PC-3 (cell line): ENCODE measurements at regions not wholly inside any gene's neighbourhood (a gene's known extent, or its start where the extent isn't known, plus 50 kb on each side); places are given as distances from the start of the nearest gene placed in this dataset.

Experiments used
- ATAC-seq: fragments of 200-7000 bp; cut with Tn5 transposase; 2 replicates; pipeline ENCODE4 v1.9.1; 2020; ENCODE audit warnings: mild to moderate bottlenecking, moderate library complexity
- BruUV-seq: library from RNA; stranded (reverse); fragments of 400-500 nt; replicated peaks from 2 replicates; lab custom pipeline; 2021; lab: Mats Ljungman, UMichigan
- CTCF ChIA-PET: fragments of 300-600 bp; sonication (Branson Sonifier 250); formaldehyde crosslinking; loops from one replicate; lab custom pipeline; 2022; ENCODE audit warnings: antibody characterized with exemption; lab: Charles Lee
- POLR2A ChIA-PET: fragments of 300-600 bp; sonication (Branson Sonifier 250); formaldehyde crosslinking; loops from one replicate; lab custom pipeline; 2022; ENCODE audit warnings: antibody characterized with exemption; ENCODE audit not compliant: unreplicated experiment; lab: Charles Lee
- DNase-seq: peaks from one replicate; pipeline ENCODE4 v3.0.0-alpha.2; 2015
- H2AFZ ChIP-seq: fragments of 300-600 bp; sonication (generic); 2 replicates; pipeline ENCODE4 v1.6.0; 2016; ENCODE audit warnings: antibody characterized with exemption, low read length
- H3F3A ChIP-seq: fragments of 300-600 bp; sonication (generic); one replicate; pipeline ENCODE4 v1.6.0; 2017; ENCODE audit warnings: antibody characterized with exemption, low read length, control low read depth, mild to moderate bottlenecking; ENCODE audit not compliant: unreplicated experiment
- H3K27ac ChIP-seq: fragments of 300-600 bp; sonication (generic); 2 replicates; pipeline ENCODE4 v1.5.1; 2016; ENCODE audit warnings: mild to moderate bottlenecking, low read length
- H3K27me3 ChIP-seq: fragments of 300-600 bp; sonication (generic); 2 replicates; pipeline ENCODE4 v1.6.1; 2016; ENCODE audit warnings: low read length, mixed read lengths
- H3K36me3 ChIP-seq: fragments of 300-600 bp; sonication (generic); 2 replicates; pipeline ENCODE4 v1.6.1; 2016; ENCODE audit warnings: low read depth, mixed run types, low read length, mixed read lengths
- H3K4me1 ChIP-seq: fragments of 300-600 bp; sonication (generic); 2 replicates; pipeline ENCODE4 v1.5.1; 2016; ENCODE audit warnings: low read length; ENCODE audit not compliant: insufficient read depth
- H3K4me2 ChIP-seq: fragments of 300-600 bp; sonication (generic); 2 replicates; pipeline ENCODE4 v1.6.0; 2016; ENCODE audit warnings: low read length
- H3K4me3 ChIP-seq: fragments of 300-600 bp; sonication (generic); 2 replicates; pipeline ENCODE4 v1.5.1; 2016; ENCODE audit warnings: mild to moderate bottlenecking, low read length, mixed read lengths
- H3K79me2 ChIP-seq: fragments of 300-600 bp; sonication (generic); 2 replicates; pipeline ENCODE4 v1.6.1; 2017; ENCODE audit warnings: low read length, mixed read lengths
- H3K9ac ChIP-seq: fragments of 300-600 bp; sonication (generic); 2 replicates; pipeline ENCODE4 v1.6.0; 2016; ENCODE audit warnings: mild to moderate bottlenecking, low read length
- H3K9me2 ChIP-seq: fragments of 300-600 bp; sonication (generic); replicated peaks from 2 replicates; pipeline ENCODE4 v1.6.1; 2016; ENCODE audit warnings: mixed run types, low read length, mixed read lengths
- H3K9me3 ChIP-seq: fragments of 300-600 bp; sonication (generic); 2 replicates; pipeline ENCODE4 v1.6.1; 2016; ENCODE audit warnings: low read length, mixed read lengths
- H4K20me1 ChIP-seq: fragments of 300-600 bp; sonication (generic); 2 replicates; pipeline ENCODE4 v1.6.1; 2016; ENCODE audit warnings: low read length, mixed read lengths
- EZH2 ChIP-seq: fragments of 300-600 bp; sonication (generic); IDR thresholded peaks from one replicate; pipeline ENCODE4 v1.6.1; 2017; ENCODE audit warnings: antibody characterized with exemption, mild to moderate bottlenecking, low read length; ENCODE audit not compliant: unreplicated experiment
- EZH2phosphoT487 ChIP-seq: fragments of 300-600 bp; sonication (generic); IDR thresholded peaks from 2 replicates; pipeline ENCODE4 v1.6.1; 2018; ENCODE audit warnings: mild to moderate bottlenecking, antibody characterized with exemption, low read length, borderline replicate concordance
- intact Hi-C: fragments of 100-400 bp; cut with micrococcal nuclease; formaldehyde crosslinking; loops from 2 replicates; pipeline ENCODE4 v1.9.0; 2023
- TF ChIP-seq, protein P1 (sequence below): fragments of 300-600 bp; sonication (generic); conservative IDR thresholded peaks from 2 replicates; pipeline ENCODE4 v1.5.1; 2017; ENCODE audit warnings: antibody characterized with exemption, low read depth, mild to moderate bottlenecking, low read length

DNA sequence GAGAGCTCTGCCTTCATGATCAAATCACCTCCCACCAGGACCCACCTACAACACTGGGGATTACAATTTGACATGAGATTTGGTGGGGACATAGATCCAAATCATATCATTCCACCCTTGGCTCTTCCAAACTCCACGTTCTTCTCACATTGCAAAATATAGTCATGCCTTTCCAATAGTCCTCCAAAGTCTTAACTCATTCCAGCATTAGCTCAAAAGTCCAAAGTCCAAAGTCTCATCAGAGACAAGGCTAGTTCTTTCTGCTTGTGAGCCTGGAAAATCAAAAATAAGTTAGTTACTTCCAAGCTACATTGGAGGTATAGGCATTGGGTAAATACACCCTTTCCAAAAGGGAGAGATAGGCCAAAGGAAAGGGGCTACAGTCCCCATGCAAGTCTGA, 186.9 kb upstream of the PAPPA start:
- intact Hi-C loops, result no loop called here
- POLR2A ChIA-PET, result no interaction called here
- DNase-seq, result no peak
- ATAC-seq, result no peak
- H4K20me1 ChIP-seq, result no peaks in the 10 kb centered on the region
- no peaks in the 10 kb centered on the region for H3K27me3 ChIP-seq
- CTCF ChIA-PET, result no interaction called here
- no peaks in the 10 kb centered on the region for H3K9me3 ChIP-seq
- BruUV-seq, result no TSS peak
- TF ChIP-seq EZH2phosphoT487 (no peak), EZH2 (no peak)
- TF ChIP-seq, protein P1, sequence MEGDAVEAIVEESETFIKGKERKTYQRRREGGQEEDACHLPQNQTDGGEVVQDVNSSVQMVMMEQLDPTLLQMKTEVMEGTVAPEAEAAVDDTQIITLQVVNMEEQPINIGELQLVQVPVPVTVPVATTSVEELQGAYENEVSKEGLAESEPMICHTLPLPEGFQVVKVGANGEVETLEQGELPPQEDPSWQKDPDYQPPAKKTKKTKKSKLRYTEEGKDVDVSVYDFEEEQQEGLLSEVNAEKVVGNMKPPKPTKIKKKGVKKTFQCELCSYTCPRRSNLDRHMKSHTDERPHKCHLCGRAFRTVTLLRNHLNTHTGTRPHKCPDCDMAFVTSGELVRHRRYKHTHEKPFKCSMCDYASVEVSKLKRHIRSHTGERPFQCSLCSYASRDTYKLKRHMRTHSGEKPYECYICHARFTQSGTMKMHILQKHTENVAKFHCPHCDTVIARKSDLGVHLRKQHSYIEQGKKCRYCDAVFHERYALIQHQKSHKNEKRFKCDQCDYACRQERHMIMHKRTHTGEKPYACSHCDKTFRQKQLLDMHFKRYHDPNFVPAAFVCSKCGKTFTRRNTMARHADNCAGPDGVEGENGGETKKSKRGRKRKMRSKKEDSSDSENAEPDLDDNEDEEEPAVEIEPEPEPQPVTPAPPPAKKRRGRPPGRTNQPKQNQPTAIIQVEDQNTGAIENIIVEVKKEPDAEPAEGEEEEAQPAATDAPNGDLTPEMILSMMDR, result no peak
- no peaks in the 10 kb centered on the region for H3K4me1 ChIP-seq
- no peaks in the 10 kb centered on the region for H3K79me2 ChIP-seq
- no peak overlapping the region for H3K27ac ChIP-seq
- H3K36me3 ChIP-seq, result no peaks in the 10 kb centered on the region
- H3F3A ChIP-seq, result no peaks in the 10 kb centered on the region
- H3K4me3 ChIP-seq, result no peak overlapping the region
- no peak overlapping the region for H3K9ac ChIP-seq
- no peak overlapping the region for H2AFZ ChIP-seq
- no peak overlapping the region for H3K4me2 ChIP-seq
- no peaks in the 10 kb centered on the region for H3K9me2 ChIP-seq

DNA sequence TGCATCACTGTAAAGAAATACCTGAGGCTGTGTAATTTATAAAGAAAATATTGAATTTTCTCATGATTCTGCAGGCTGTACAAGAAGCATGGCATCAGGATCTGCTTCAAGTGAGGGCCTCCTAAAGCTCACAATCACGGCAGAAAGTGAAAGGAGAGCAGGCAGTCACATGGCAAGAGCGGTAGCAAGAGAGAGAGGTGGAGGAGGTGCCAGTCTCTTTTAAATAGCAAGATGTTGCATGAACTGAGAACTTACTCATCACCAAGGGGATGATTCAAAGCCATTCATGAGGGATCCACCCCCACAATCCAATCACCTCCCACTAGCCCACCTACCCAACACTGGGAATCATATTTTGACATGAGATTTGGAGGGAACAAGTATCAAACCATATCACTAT, 184.5 kb upstream of the PAPPA start:
- ATAC-seq, result no peak
- Histone ChIP-seq H3K36me3 (no peaks in the 10 kb centered on the region), H3K9me3 (no peaks in the 10 kb centered on the region), H3K27ac (no peak overlapping the region), H3K27me3 (no peaks in the 10 kb centered on the region), H3K79me2 (no peaks in the 10 kb centered on the region), H4K20me1 (no peaks in the 10 kb centered on the region), H3K4me2 (no peak overlapping the region), H3F3A (no peaks in the 10 kb centered on the region), H3K9me2 (no peaks in the 10 kb centered on the region), H3K4me3 (no peak overlapping the region), H2AFZ (no peak overlapping the region), H3K9ac (no peak overlapping the region), H3K4me1 (peaks cover 20% of the 10 kb centered on the region)
- ChIA-PET CTCF (no interaction called here), POLR2A (interaction anchor here (0.7 kb wide), 1 partner anchor 124 kb away, joined by 3 read pairs; no protein-coding TSS in a partner anchor)
- TF ChIP-seq EZH2phosphoT487, result no peak
- no peak for TF ChIP-seq EZH2
- TF ChIP-seq, protein P1, result no peak
- BruUV-seq, result no TSS peak
- intact Hi-C loops, result no loop called here
- no peak for DNase-seq

DNA sequence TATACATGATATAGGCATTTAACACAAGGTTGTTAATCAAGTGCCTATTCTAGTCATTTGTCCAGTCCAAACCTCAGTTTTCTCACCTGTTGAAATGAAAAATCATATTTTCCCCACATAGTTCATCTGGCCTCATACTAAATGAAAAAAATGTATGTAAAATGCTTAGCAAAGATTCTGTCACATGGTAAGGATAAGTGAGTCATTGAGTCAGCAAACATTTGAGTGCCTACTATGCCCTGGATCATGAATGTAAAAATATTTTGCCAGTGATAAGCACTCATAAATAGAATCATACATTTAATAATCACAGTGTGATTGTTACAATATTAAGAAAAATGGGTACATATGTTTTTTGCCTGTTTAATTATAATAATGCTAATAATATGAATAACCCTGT, 181.2 kb upstream of the PAPPA start:
- POLR2A ChIA-PET, result no interaction called here
- Histone ChIP-seq H3K4me2 (peak overlapping the region; percentile 30), H4K20me1 (no peaks in the 10 kb centered on the region), H3K4me1 (peaks cover 20% of the 10 kb centered on the region), H3K9me2 (no peaks in the 10 kb centered on the region), H3K4me3 (no peak overlapping the region), H3K79me2 (no peaks in the 10 kb centered on the region), H3K9ac (no peak overlapping the region), H3K9me3 (no peaks in the 10 kb centered on the region), H2AFZ (no peak overlapping the region), H3K27ac (peak overlapping the region; percentile 68), H3K36me3 (no peaks in the 10 kb centered on the region), H3K27me3 (no peaks in the 10 kb centered on the region), H3F3A (no peaks in the 10 kb centered on the region)
- CTCF ChIA-PET, result no interaction called here
- no TSS peak for BruUV-seq
- ATAC-seq, result peak; percentile 64
- no peak for TF ChIP-seq EZH2phosphoT487
- TF ChIP-seq, protein P1, result no peak
- TF ChIP-seq EZH2, result no peak
- peak; percentile 59 for DNase-seq
- intact Hi-C loops, result loop anchor here (2.0 kb wide), 1 partner anchor 24 kb away; no protein-coding TSS in a partner anchor
